Lung microvascular endothelial cell (primary cell): ENCODE measurements at regions not wholly inside any gene's neighbourhood (a gene's known extent, or its start where the extent isn't known, plus 50 kb on each side); places are given as distances from the start of the nearest gene placed in this dataset.
"Not testable (repeated sequence)": the region's sequence is repeated elsewhere in the genome, so short reads cannot be mapped to it uniquely, and the experiment has no call there.

ENCODE experiments used
- DNase-seq, 2 donors: peaks; one replicate each; pipeline versions ENCODE4 v3.0.0 to v3.0.0-alpha.2; 2010; ENCODE audit warnings: low read depth in 2 of 2

- DNase-seq, result no peak
Measured at GRCh38 chr13:50634339-50634738, 209.2 kb downstream of the DLEU7 start.

- DNase-seq, result no peak
Measured at GRCh38 chr13:50635504-50635903, 208.0 kb downstream of the DLEU7 start.

GRCh38 chr13:50636007-50636704 is 207.3 kb downstream of the DLEU7 start:
- no peak for DNase-seq

GRCh38 chr13:50643060-50643459 is 200.4 kb downstream of the DLEU7 start:
- DNase-seq, result no peak

GRCh38 chr13:50644081-50644871 is 199.2 kb downstream of the DLEU7 start:
- DNase-seq, result no peak

- peak in 1 of 2 donors; percentile 46 for DNase-seq
Measured at GRCh38 chr13:50645092-50645491, 198.4 kb downstream of the DLEU7 start.

- DNase-seq, result no peak
Measured at GRCh38 chr13:50646070-50646469, 197.4 kb downstream of the DLEU7 start.

- no peak for DNase-seq
Measured at GRCh38 chr13:50649211-50649610, 194.3 kb downstream of the DLEU7 start.

- peak; percentile 75 to 84 for DNase-seq
Measured at GRCh38 chr13:50650592-50651504, 192.6 kb downstream of the DLEU7 start.

GRCh38 chr13:50651922-50652321 is 191.6 kb downstream of the DLEU7 start:
- DNase-seq, result no peak

- no peak for DNase-seq
Measured at GRCh38 chr13:50654331-50654730, 189.2 kb downstream of the DLEU7 start.

- DNase-seq, result not testable (repeated sequence)
Measured at GRCh38 chr13:50661881-50662280, 181.6 kb downstream of the DLEU7 start.

GRCh38 chr13:50664951-50665350 is 178.5 kb downstream of the DLEU7 start:
- DNase-seq, result no peak

GRCh38 chr13:50668049-50668448 is 175.4 kb downstream of the DLEU7 start:
- DNase-seq, result no peak

- DNase-seq, result no peak
Measured at GRCh38 chr13:50668691-50669271, 174.7 kb downstream of the DLEU7 start.

- peak in 1 of 2 donors; percentile 44 for DNase-seq
Measured at GRCh38 chr13:50670272-50670671, 173.2 kb downstream of the DLEU7 start.

- peak; percentile 41 to 87 for DNase-seq
Measured at GRCh38 chr13:50670847-50671496, 172.5 kb downstream of the DLEU7 start.

- DNase-seq, result no peak
Measured at GRCh38 chr13:50671497-50671850, 172.0 kb downstream of the DLEU7 start.

- DNase-seq, result no peak
Measured at GRCh38 chr13:50672025-50672424, 171.5 kb downstream of the DLEU7 start.

GRCh38 chr13:50675651-50676050 is 167.8 kb downstream of the DLEU7 start:
- DNase-seq, result no peak

GRCh38 chr13:50676602-50677001 is 166.9 kb downstream of the DLEU7 start:
- DNase-seq, result peak; percentile 26 to 55
